ENCODE measurements at regions not wholly inside any gene's neighbourhood (a gene's known extent, or its start where the extent isn't known, plus 50 kb on each side); places are given as distances from the start of the nearest gene placed in this dataset.

DNA sequence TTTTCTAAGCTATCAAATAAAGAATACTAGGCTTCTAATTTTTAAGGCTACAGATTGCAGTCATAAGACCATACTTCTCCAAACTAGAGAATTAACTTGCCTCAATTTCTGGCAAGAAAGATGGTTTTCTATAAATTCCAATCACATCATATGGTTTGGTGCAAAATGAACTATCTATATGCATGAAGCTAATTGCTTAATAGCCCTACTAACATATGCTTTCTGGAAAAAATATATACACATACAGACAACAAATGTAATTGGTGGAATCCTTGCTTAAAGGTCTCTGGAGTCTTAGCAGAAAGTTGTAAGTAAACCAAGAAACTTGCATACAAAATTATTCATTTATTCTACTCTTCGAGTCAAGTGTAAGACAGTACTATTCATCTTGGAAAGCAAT is 113.1 kb upstream of the NANOGP8 start:
- no peaks in the 10 kb centered on the region for H3K27me3 ChIP-seq (ENCODE audit: control insufficient read depth, insufficient read depth, low read length)
- no peaks in the 10 kb centered on the region for H3K4me1 ChIP-seq (ENCODE audit: control insufficient read depth, insufficient read depth, low read length)
- H2BK15ac ChIP-seq (ENCODE audit: low read depth, low read length): no peak overlapping the region
- intact Hi-C loops (cut with micrococcal nuclease) (no loop called here), dilution Hi-C loops (cut with HindIII; ENCODE audit: low sequenced_read_pairs, unreplicated experiment) (no loop called here), in situ Hi-C loops (cut with MboI; ENCODE audit: low sequenced_read_pairs) (no loop called here)
- H3K4me2 ChIP-seq (ENCODE audit: low read depth, low read length): no peak overlapping the region
- H4K5ac ChIP-seq (ENCODE audit: low read depth, low read length): no peak overlapping the region
- no peaks in the 10 kb centered on the region for H3K9me3 ChIP-seq (ENCODE audit: control insufficient read depth, insufficient read depth, low read length)
- H3K79me1 ChIP-seq (ENCODE audit: low read depth in 1 of 2, low read length in 2 of 2): no peaks in the 10 kb centered on the region
- H2BK20ac ChIP-seq (ENCODE audit: low read depth, low read length): no peak overlapping the region
- no TSS peak for BruUV-seq (replicated peaks)
- H2BK120ac ChIP-seq (ENCODE audit: low read depth, low read length): no peak overlapping the region
- no peak overlapping the region for H3K4ac ChIP-seq (ENCODE audit: low read depth, low read length)
- no peak overlapping the region for H3K9ac ChIP-seq (ENCODE audit: low read depth, low read length)
- H3K18ac ChIP-seq (ENCODE audit: low read depth, low read length): no peak overlapping the region
- H3K14ac ChIP-seq (replicated peaks; ENCODE audit: low read depth, low read length): no peak overlapping the region
- H3K4me3 ChIP-seq (ENCODE audit: insufficient read depth, low read depth, low read length): no peak overlapping the region
- H2AK5ac ChIP-seq (ENCODE audit: low read depth, low read length): no peak overlapping the region
- no peak for ATAC-seq (ENCODE audit: low read depth)
- ChIA-PET POLR2A (ENCODE audit: unreplicated experiment) (no interaction called here), CTCF (no interaction called here)
- H2AK9ac ChIP-seq (replicated peaks; ENCODE audit: low read depth, low read length, poor library complexity): no peak overlapping the region
- no peak for TF ChIP-seq SMC3 (IDR thresholded peaks at IDR 0.05; ENCODE audit: low read depth, low read length)
- TF ChIP-seq MAFK (IDR thresholded peaks at IDR 0.05; ENCODE audit: low read depth, low read length): no peak
- TF ChIP-seq CHD1 (IDR thresholded peaks at IDR 0.05; ENCODE audit: low read depth, low read length): no peak
- TF ChIP-seq, protein P1, sequence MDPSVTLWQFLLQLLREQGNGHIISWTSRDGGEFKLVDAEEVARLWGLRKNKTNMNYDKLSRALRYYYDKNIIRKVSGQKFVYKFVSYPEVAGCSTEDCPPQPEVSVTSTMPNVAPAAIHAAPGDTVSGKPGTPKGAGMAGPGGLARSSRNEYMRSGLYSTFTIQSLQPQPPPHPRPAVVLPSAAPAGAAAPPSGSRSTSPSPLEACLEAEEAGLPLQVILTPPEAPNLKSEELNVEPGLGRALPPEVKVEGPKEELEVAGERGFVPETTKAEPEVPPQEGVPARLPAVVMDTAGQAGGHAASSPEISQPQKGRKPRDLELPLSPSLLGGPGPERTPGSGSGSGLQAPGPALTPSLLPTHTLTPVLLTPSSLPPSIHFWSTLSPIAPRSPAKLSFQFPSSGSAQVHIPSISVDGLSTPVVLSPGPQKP (IDR thresholded peaks at IDR 0.05; ENCODE audit: borderline replicate concordance, low read depth, low read length): no peak
- TF ChIP-seq MAZ (IDR thresholded peaks at IDR 0.05; ENCODE audit: borderline replicate concordance, low read depth, low read length): no peak
- no peak for TF ChIP-seq RFX5 (IDR thresholded peaks at IDR 0.05; ENCODE audit: low read depth, low read length)
- no peak for TF ChIP-seq RCOR1 (IDR thresholded peaks at IDR 0.05; ENCODE audit: insufficient replicate concordance, low read length)
- TF ChIP-seq, protein P2, sequence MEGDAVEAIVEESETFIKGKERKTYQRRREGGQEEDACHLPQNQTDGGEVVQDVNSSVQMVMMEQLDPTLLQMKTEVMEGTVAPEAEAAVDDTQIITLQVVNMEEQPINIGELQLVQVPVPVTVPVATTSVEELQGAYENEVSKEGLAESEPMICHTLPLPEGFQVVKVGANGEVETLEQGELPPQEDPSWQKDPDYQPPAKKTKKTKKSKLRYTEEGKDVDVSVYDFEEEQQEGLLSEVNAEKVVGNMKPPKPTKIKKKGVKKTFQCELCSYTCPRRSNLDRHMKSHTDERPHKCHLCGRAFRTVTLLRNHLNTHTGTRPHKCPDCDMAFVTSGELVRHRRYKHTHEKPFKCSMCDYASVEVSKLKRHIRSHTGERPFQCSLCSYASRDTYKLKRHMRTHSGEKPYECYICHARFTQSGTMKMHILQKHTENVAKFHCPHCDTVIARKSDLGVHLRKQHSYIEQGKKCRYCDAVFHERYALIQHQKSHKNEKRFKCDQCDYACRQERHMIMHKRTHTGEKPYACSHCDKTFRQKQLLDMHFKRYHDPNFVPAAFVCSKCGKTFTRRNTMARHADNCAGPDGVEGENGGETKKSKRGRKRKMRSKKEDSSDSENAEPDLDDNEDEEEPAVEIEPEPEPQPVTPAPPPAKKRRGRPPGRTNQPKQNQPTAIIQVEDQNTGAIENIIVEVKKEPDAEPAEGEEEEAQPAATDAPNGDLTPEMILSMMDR (conservative IDR thresholded peaks at IDR 0.05; ENCODE audit: low read depth, low read length): no peak
- no CpG with 5 or more reads among the region's 1 CpG for WGBS, 2 experiments (ENCODE audit: extremely low coverage in 2 of 2, insufficient read length in 1 of 2)
- H3K9me1 ChIP-seq (ENCODE audit: insufficient read depth, low read length): no peaks in the 10 kb centered on the region
- H3K27ac ChIP-seq (ENCODE audit: insufficient read depth, low read length): no peak overlapping the region
- no peaks in the 10 kb centered on the region for H3K36me3 ChIP-seq (ENCODE audit: control insufficient read depth, insufficient read depth, low read length)
- no peak overlapping the region for H2BK5ac ChIP-seq (ENCODE audit: low read depth, low read length, poor library complexity, severe bottlenecking)
- no peak overlapping the region for H4K91ac ChIP-seq (ENCODE audit: insufficient read depth, low read depth, low read length)
- no peak overlapping the region for H3K56ac ChIP-seq (ENCODE audit: extremely low read depth, insufficient read depth, low read length)
- no peak overlapping the region for H3K23ac ChIP-seq (ENCODE audit: low read depth, low read length)
- H4K20me1 ChIP-seq (ENCODE audit: insufficient read depth, low read length): no peaks in the 10 kb centered on the region
- DNase-seq: no peak
- H4K8ac ChIP-seq (ENCODE audit: low read depth in 2 of 2, low read length in 2 of 2): no peak overlapping the region
- no peak overlapping the region for H2AFZ ChIP-seq (replicated peaks; ENCODE audit: low read length, poor library complexity)
